ENCODE measurements at regions not wholly inside any gene's neighbourhood (a gene's known extent, or its start where the extent isn't known, plus 50 kb on each side); places are given as distances from the start of the nearest gene placed in this dataset.

DNA sequence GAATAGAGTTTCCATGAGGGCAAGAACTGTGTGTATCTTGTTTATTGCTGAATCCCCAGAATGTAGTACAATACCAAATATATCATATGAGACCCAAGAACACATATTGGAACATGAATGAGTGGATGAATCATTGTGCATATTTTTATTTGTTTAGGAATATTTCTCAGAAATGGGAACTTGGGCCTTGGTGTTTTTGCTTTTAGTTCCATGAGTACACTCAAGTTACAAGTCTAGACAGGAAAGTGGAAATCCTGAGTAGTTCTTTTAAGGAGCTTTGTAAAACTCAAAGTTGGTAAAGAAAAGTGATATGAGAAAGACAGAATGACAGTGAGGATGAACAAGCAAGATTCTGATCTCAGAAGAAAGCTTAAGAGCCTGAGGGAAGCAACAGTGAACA lies 647.0 kb downstream of the EFNA5 start:
- no peaks in the 10 kb centered on the region for H3K9me3 ChIP-seq (ENCODE audit: control insufficient read depth in 1 of 2, insufficient read depth in 1 of 2, low read depth in 1 of 2, low read length in 2 of 2)
- no peaks in the 10 kb centered on the region for H3K4me1 ChIP-seq (ENCODE audit: control insufficient read depth in 1 of 2, insufficient read depth in 2 of 2, low read length in 2 of 2)
- H3K27ac ChIP-seq (ENCODE audit: low read depth, low read length), result no peak overlapping the region
- no peak overlapping the region for H3K4me2 ChIP-seq (ENCODE audit: low read length)
- no peak overlapping the region for H3K4me3 ChIP-seq (replicated peaks in 1 of 2; ENCODE audit: low read depth in 1 of 2, low read length in 2 of 2)
- RAD21 ChIA-PET (ENCODE audit: low non-redundant PET in 1 of 2, low total read pairs in 2 of 2, uncharacterized antibody in 2 of 2, unreplicated experiment in 2 of 2), result no interaction called here
- CTCF ChIA-PET, result no interaction called here
- POLR2A ChIA-PET, result no interaction called here
- H3K36me3 ChIP-seq (ENCODE audit: control insufficient read depth in 1 of 2, insufficient read depth in 2 of 2, low read length in 2 of 2), result no peaks in the 10 kb centered on the region
- TF ChIP-seq SRF (IDR thresholded peaks at IDR 0.05; ENCODE audit: low read depth) (no peak), EZH2 (IDR thresholded peaks at IDR 0.05) (no peak), POLR2A (IDR thresholded peaks at IDR 0.05; ENCODE audit: borderline replicate concordance, extremely low read depth, insufficient read depth, insufficient read length) (no peak), SP1 (IDR thresholded peaks at IDR 0.05; ENCODE audit: low read depth) (no peak), EZH2phosphoT487 (IDR thresholded peaks at IDR 0.05; ENCODE audit: borderline replicate concordance) (no peak), ZFX (IDR thresholded peaks at IDR 0.05) (no peak), RAD21 (IDR thresholded peaks at IDR 0.05; ENCODE audit: low read depth) (no peak)
- TF ChIP-seq, protein P1, sequence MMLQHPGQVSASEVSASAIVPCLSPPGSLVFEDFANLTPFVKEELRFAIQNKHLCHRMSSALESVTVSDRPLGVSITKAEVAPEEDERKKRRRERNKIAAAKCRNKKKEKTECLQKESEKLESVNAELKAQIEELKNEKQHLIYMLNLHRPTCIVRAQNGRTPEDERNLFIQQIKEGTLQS (IDR thresholded peaks at IDR 0.05), result no peak
- intact Hi-C loops (cut with micrococcal nuclease), result loop anchor here (1.0 kb wide), 1 partner anchor 49 kb away; no protein-coding TSS in a partner anchor
- DNase-seq (ENCODE audit: low read depth, low spot score) (no peak), ATAC-seq (no peak)
- no TSS peak for BruUV-seq (replicated peaks)
- H2AFZ ChIP-seq (ENCODE audit: low read depth, low read length, poor library complexity, severe bottlenecking), result no peak overlapping the region
- H3K27me3 ChIP-seq (ENCODE audit: insufficient read depth, low read length), result no peaks in the 10 kb centered on the region
- H3K79me2 ChIP-seq (ENCODE audit: insufficient read depth, low read length), result no peaks in the 10 kb centered on the region
- H4K20me1 ChIP-seq (ENCODE audit: insufficient read depth), result no peaks in the 10 kb centered on the region
- no peaks in the 10 kb centered on the region for H3K9me2 ChIP-seq (ENCODE audit: insufficient read depth)
- H3K9ac ChIP-seq (ENCODE audit: low read length), result no peak overlapping the region

DNA sequence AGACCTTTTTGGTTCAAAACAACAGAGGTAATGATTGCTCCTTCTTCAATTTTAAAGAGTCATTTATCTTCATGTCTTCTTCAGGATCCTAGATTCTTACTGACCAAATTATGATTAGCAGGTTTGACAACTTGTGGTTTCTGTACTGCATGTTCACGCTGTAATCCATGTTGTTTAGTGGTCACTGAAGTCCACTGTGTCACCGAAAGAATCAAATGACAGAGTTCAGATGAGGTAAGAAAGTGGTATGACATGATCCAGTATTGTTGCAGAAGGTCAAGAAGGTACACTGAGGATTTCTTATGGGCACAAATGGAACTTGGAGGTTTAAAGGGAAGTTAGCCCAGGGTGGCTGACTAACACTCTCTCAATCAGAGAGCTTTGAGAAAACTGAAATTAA lies 649.2 kb downstream of the EFNA5 start:
- POLR2A ChIA-PET, result no interaction called here
- Histone ChIP-seq H3K4me2 (ENCODE audit: low read length) (no peak overlapping the region), H3K27ac (ENCODE audit: low read depth, low read length) (no peak overlapping the region), H3K4me1 (ENCODE audit: control insufficient read depth in 1 of 2, insufficient read depth in 2 of 2, low read length in 2 of 2) (no peaks in the 10 kb centered on the region), H3K79me2 (ENCODE audit: insufficient read depth, low read length) (no peaks in the 10 kb centered on the region), H2AFZ (ENCODE audit: low read depth, low read length, poor library complexity, severe bottlenecking) (no peak overlapping the region), H3K27me3 (ENCODE audit: insufficient read depth, low read length) (no peaks in the 10 kb centered on the region), H3K9me3 (ENCODE audit: control insufficient read depth in 1 of 2, insufficient read depth in 1 of 2, low read depth in 1 of 2, low read length in 2 of 2) (no peaks in the 10 kb centered on the region), H4K20me1 (ENCODE audit: insufficient read depth) (no peaks in the 10 kb centered on the region), H3K36me3 (ENCODE audit: control insufficient read depth in 1 of 2, insufficient read depth in 2 of 2, low read length in 2 of 2) (no peaks in the 10 kb centered on the region), H3K9me2 (ENCODE audit: insufficient read depth) (no peaks in the 10 kb centered on the region), H3K4me3 (replicated peaks in 1 of 2; ENCODE audit: low read depth in 1 of 2, low read length in 2 of 2) (no peak overlapping the region), H3K9ac (ENCODE audit: low read length) (no peak overlapping the region)
- RAD21 ChIA-PET (ENCODE audit: low non-redundant PET in 1 of 2, low total read pairs in 2 of 2, uncharacterized antibody in 2 of 2, unreplicated experiment in 2 of 2), result no interaction called here
- intact Hi-C loops (cut with micrococcal nuclease), result no loop called here
- no peak for ATAC-seq
- no peak for DNase-seq (ENCODE audit: low read depth, low spot score)
- CTCF ChIA-PET, result no interaction called here
- BruUV-seq (replicated peaks), result no TSS peak
- TF ChIP-seq YY1 (IDR thresholded peaks at IDR 0.05; ENCODE audit: extremely low read depth, insufficient replicate concordance, low read depth, low read length) (no peak), CEBPB (IDR thresholded peaks at IDR 0.05; ENCODE audit: low read depth) (no peak), SIN3A (IDR thresholded peaks at IDR 0.05; ENCODE audit: low read depth) (no peak), TCF7L2 (IDR thresholded peaks at IDR 0.05; ENCODE audit: borderline replicate concordance, extremely low read depth, insufficient read depth, insufficient read length) (no peak), EZH2phosphoT487 (IDR thresholded peaks at IDR 0.05; ENCODE audit: borderline replicate concordance) (no peak), SRF (IDR thresholded peaks at IDR 0.05; ENCODE audit: low read depth) (no peak), CBX3 (IDR thresholded peaks at IDR 0.05; ENCODE audit: low read depth) (no peak), POLR2A (IDR thresholded peaks at IDR 0.05; ENCODE audit: borderline replicate concordance, extremely low read depth, insufficient read depth, insufficient read length) (no peak)
- TF ChIP-seq, protein P2, sequence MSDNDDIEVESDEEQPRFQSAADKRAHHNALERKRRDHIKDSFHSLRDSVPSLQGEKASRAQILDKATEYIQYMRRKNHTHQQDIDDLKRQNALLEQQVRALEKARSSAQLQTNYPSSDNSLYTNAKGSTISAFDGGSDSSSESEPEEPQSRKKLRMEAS (IDR thresholded peaks at IDR 0.05), result no peak
- TF ChIP-seq, protein P1 (IDR thresholded peaks at IDR 0.05), result no peak
- TF ChIP-seq, protein P3, sequence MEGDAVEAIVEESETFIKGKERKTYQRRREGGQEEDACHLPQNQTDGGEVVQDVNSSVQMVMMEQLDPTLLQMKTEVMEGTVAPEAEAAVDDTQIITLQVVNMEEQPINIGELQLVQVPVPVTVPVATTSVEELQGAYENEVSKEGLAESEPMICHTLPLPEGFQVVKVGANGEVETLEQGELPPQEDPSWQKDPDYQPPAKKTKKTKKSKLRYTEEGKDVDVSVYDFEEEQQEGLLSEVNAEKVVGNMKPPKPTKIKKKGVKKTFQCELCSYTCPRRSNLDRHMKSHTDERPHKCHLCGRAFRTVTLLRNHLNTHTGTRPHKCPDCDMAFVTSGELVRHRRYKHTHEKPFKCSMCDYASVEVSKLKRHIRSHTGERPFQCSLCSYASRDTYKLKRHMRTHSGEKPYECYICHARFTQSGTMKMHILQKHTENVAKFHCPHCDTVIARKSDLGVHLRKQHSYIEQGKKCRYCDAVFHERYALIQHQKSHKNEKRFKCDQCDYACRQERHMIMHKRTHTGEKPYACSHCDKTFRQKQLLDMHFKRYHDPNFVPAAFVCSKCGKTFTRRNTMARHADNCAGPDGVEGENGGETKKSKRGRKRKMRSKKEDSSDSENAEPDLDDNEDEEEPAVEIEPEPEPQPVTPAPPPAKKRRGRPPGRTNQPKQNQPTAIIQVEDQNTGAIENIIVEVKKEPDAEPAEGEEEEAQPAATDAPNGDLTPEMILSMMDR (IDR thresholded peaks at IDR 0.05 in 2 of 3, conservative IDR thresholded peaks at IDR 0.05 in 1 of 3; ENCODE audit: borderline replicate concordance in 1 of 3, insufficient read depth in 1 of 3, low read depth in 2 of 3, low read length in 2 of 3), result no peak
- TF ChIP-seq, protein P4, sequence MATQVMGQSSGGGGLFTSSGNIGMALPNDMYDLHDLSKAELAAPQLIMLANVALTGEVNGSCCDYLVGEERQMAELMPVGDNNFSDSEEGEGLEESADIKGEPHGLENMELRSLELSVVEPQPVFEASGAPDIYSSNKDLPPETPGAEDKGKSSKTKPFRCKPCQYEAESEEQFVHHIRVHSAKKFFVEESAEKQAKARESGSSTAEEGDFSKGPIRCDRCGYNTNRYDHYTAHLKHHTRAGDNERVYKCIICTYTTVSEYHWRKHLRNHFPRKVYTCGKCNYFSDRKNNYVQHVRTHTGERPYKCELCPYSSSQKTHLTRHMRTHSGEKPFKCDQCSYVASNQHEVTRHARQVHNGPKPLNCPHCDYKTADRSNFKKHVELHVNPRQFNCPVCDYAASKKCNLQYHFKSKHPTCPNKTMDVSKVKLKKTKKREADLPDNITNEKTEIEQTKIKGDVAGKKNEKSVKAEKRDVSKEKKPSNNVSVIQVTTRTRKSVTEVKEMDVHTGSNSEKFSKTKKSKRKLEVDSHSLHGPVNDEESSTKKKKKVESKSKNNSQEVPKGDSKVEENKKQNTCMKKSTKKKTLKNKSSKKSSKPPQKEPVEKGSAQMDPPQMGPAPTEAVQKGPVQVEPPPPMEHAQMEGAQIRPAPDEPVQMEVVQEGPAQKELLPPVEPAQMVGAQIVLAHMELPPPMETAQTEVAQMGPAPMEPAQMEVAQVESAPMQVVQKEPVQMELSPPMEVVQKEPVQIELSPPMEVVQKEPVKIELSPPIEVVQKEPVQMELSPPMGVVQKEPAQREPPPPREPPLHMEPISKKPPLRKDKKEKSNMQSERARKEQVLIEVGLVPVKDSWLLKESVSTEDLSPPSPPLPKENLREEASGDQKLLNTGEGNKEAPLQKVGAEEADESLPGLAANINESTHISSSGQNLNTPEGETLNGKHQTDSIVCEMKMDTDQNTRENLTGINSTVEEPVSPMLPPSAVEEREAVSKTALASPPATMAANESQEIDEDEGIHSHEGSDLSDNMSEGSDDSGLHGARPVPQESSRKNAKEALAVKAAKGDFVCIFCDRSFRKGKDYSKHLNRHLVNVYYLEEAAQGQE (IDR thresholded peaks at IDR 0.05; ENCODE audit: low read depth), result no peak

Data from HCT116 (cell line).